ENCODE measurements at regions not wholly inside any gene's neighbourhood (a gene's known extent, or its start where the extent isn't known, plus 50 kb on each side); places are given as distances from the start of the nearest gene placed in this dataset.
"Not testable (repeated sequence)": the region's sequence is repeated elsewhere in the genome, so short reads cannot be mapped to it uniquely, and the experiment has no call there.

- not testable (repeated sequence) for ATAC-seq, DNase-seq, H3K4me1 Mint-ChIP-seq, H3K9me3 Mint-ChIP-seq, H3K4me3 Mint-ChIP-seq, H3K27ac Mint-ChIP-seq, H3K27me3 Mint-ChIP-seq
These were observed 575.0 kb downstream of the PDHA2 start for GRCh38 chr4:96414853-96415252.

GRCh38 chr4:96429657-96430056, 589.8 kb downstream of the PDHA2 start:
- DNase-seq (no peak), ATAC-seq (no peak)
- H3K27me3 Mint-ChIP-seq: no peaks in the 10 kb centered on the region
- H3K27ac Mint-ChIP-seq: no peak overlapping the region
- H3K4me3 Mint-ChIP-seq: no peak overlapping the region
- no peaks in the 10 kb centered on the region for H3K4me1 Mint-ChIP-seq
- no peaks in the 10 kb centered on the region for H3K9me3 Mint-ChIP-seq

GRCh38 chr4:96431094-96431493, 591.2 kb downstream of the PDHA2 start:
- Mint-ChIP-seq H3K4me3 (no peak overlapping the region), H3K4me1 (no peaks in the 10 kb centered on the region), H3K9me3 (no peaks in the 10 kb centered on the region), H3K27ac (no peak overlapping the region), H3K27me3 (no peaks in the 10 kb centered on the region)
- DNase-seq (no peak), ATAC-seq (no peak)

- Mint-ChIP-seq H3K27me3 (no peaks in the 10 kb centered on the region), H3K4me1 (no peaks in the 10 kb centered on the region), H3K9me3 (peaks cover 25 to 42% of the 10 kb centered on the region in 2 donors), H3K27ac (no peak overlapping the region), H3K4me3 (no peak overlapping the region)
- DNase-seq (no peak), ATAC-seq (no peak)
These were observed 608.5 kb downstream of the PDHA2 start for GRCh38 chr4:96448315-96448872.

GRCh38 chr4:96455045-96455720, 615.3 kb downstream of the PDHA2 start:
- Mint-ChIP-seq H3K27me3 (no peaks in the 10 kb centered on the region), H3K4me3 (no peak overlapping the region)

GRCh38 chr4:96458031-96458430, 618.1 kb downstream of the PDHA2 start:
- H3K4me3 Mint-ChIP-seq, DNase-seq, H3K4me1 Mint-ChIP-seq, ATAC-seq, H3K27me3 Mint-ChIP-seq, H3K27ac Mint-ChIP-seq: not testable (repeated sequence)
- H3K9me3 Mint-ChIP-seq: peaks cover 7 to 10% of the 10 kb centered on the region in 2 donors

More at GRCh38 chr4:96455045-96455720, 615.3 kb downstream of the PDHA2 start:
- ATAC-seq (no peak), DNase-seq (no peak)
- no peak overlapping the region for H3K27ac Mint-ChIP-seq
- H3K9me3 Mint-ChIP-seq: peaks cover under 1 to 25% of the 10 kb centered on the region in 2 donors
- H3K4me1 Mint-ChIP-seq: no peaks in the 10 kb centered on the region

- no peak for DNase-seq
- Mint-ChIP-seq H3K27me3 (no peaks in the 10 kb centered on the region), H3K27ac (no peak overlapping the region), H3K4me3 (no peak overlapping the region), H3K9me3 (peaks cover 12 to 18% of the 10 kb centered on the region in 2 donors), H3K4me1 (no peaks in the 10 kb centered on the region)
- no peak for ATAC-seq
These were observed 619.2 kb downstream of the PDHA2 start for GRCh38 chr4:96459105-96459504.

GRCh38 chr4:96465834-96466233, 625.9 kb downstream of the PDHA2 start:
- H3K27ac Mint-ChIP-seq: no peak overlapping the region
- ATAC-seq (no peak), DNase-seq (no peak)
- no peak overlapping the region for H3K4me3 Mint-ChIP-seq
- H3K4me1 Mint-ChIP-seq: no peaks in the 10 kb centered on the region
- no peaks in the 10 kb centered on the region for H3K27me3 Mint-ChIP-seq
- peaks cover 17 to 26% of the 10 kb centered on the region in 2 donors for H3K9me3 Mint-ChIP-seq

- Mint-ChIP-seq H3K27ac (no peak overlapping the region), H3K4me1 (no peaks in the 10 kb centered on the region), H3K9me3 (peaks cover 4 to 16% of the 10 kb centered on the region in 2 donors), H3K27me3 (no peaks in the 10 kb centered on the region), H3K4me3 (no peak overlapping the region)
- ATAC-seq (no peak), DNase-seq (no peak)
These were observed 632.3 kb downstream of the PDHA2 start for GRCh38 chr4:96471956-96472867.

- H3K27ac Mint-ChIP-seq: no peak overlapping the region
- peaks cover 13 to 23% of the 10 kb centered on the region in 2 donors for H3K9me3 Mint-ChIP-seq
- DNase-seq (no peak), ATAC-seq (no peak)
- no peak overlapping the region for H3K4me3 Mint-ChIP-seq
- no peaks in the 10 kb centered on the region for H3K27me3 Mint-ChIP-seq
- H3K4me1 Mint-ChIP-seq: no peaks in the 10 kb centered on the region
These were observed 633.4 kb downstream of the PDHA2 start for GRCh38 chr4:96473246-96473645.

- DNase-seq (no peak), ATAC-seq (no peak)
- Mint-ChIP-seq H3K4me1 (no peaks in the 10 kb centered on the region), H3K27me3 (no peaks in the 10 kb centered on the region), H3K4me3 (no peak overlapping the region), H3K9me3 (peaks cover 0 to 17% of the 10 kb centered on the region in 2 donors), H3K27ac (peak overlapping the region in 1 of 2 donors; percentile 60)
These were observed 643.6 kb downstream of the PDHA2 start for GRCh38 chr4:96483308-96484030.

GRCh38 chr4:96486563-96486962, 646.7 kb downstream of the PDHA2 start:
- Mint-ChIP-seq H3K9me3 (peaks cover 0 to 11% of the 10 kb centered on the region in 2 donors), H3K4me3 (no peak overlapping the region), H3K4me1 (no peaks in the 10 kb centered on the region), H3K27ac (no peak overlapping the region), H3K27me3 (no peaks in the 10 kb centered on the region)
- no peak for DNase-seq
- ATAC-seq: no peak

- no peak for ATAC-seq
- Mint-ChIP-seq H3K4me3 (no peak overlapping the region), H3K9me3 (peaks cover 0 to 18% of the 10 kb centered on the region in 2 donors), H3K27ac (no peak overlapping the region), H3K27me3 (no peaks in the 10 kb centered on the region), H3K4me1 (no peaks in the 10 kb centered on the region)
- no peak for DNase-seq
These were observed 657.7 kb downstream of the PDHA2 start for GRCh38 chr4:96497621-96498020.

GRCh38 chr4:96504386-96504785, 664.5 kb downstream of the PDHA2 start:
- DNase-seq (no peak), ATAC-seq (no peak)
- H3K4me1 Mint-ChIP-seq: no peaks in the 10 kb centered on the region
- no peaks in the 10 kb centered on the region for H3K27me3 Mint-ChIP-seq
- H3K9me3 Mint-ChIP-seq: peaks cover 0 to 10% of the 10 kb centered on the region in 2 donors
- H3K27ac Mint-ChIP-seq: no peak overlapping the region
- H3K4me3 Mint-ChIP-seq: no peak overlapping the region

GRCh38 chr4:96509039-96509741, 669.3 kb downstream of the PDHA2 start:
- DNase-seq: no peak
- Mint-ChIP-seq H3K4me1 (no peaks in the 10 kb centered on the region), H3K27me3 (no peaks in the 10 kb centered on the region), H3K9me3 (peaks cover 0 to 19% of the 10 kb centered on the region in 2 donors), H3K27ac (no peak overlapping the region), H3K4me3 (no peak overlapping the region)
- no peak for ATAC-seq

Measured in stimulated activated naive CD8-positive, alpha-beta T cell treated with anti-CD3 and anti-CD28 coated beads, Interleukin-15, amount 100 ng/mL, for 72 hours (primary cell).